ENCODE measurements at regions not wholly inside any gene's neighbourhood (a gene's known extent, or its start where the extent isn't known, plus 50 kb on each side); places are given as distances from the start of the nearest gene placed in this dataset.

DNA sequence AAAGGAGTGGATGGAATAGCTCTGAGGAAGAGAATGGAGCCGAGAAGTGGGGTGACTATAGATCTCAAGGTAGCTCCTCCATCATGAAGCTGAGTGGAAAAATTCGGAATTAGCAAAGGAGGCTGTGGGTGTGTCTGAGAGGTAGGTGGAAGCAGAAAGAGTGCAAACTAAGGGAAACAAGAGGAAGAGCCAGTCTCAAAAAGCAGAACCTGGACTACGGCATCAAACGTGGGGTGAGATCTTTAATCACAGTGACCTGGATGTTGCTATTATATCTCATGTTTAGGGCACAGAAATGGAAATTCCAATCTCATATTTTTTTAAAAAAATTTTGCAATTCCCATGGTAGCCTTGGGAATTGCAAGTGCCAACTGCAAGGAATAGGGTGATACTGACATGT is 162.5 kb upstream of the RASGEF1B start:
- CTCF ChIA-PET, result no interaction called here
- Histone ChIP-seq H3K4me1 (ENCODE audit: control insufficient read depth, insufficient read depth, low read length) (no peaks in the 10 kb centered on the region), H3K27ac (ENCODE audit: control insufficient read depth, insufficient read depth) (no peak overlapping the region), H2AFZ (ENCODE audit: control insufficient read depth, low read depth, low read length) (no peak overlapping the region), H3K4me3 (no peak overlapping the region), H3K36me3 (ENCODE audit: control insufficient read depth in 2 of 2, insufficient read depth in 2 of 2, low read length in 1 of 2) (no peaks in the 10 kb centered on the region), H3K9ac (ENCODE audit: control insufficient read depth, insufficient read depth, low read length) (no peak overlapping the region), H3K4me2 (ENCODE audit: control insufficient read depth, insufficient read depth) (no peak overlapping the region), H3K9me3 (replicated peaks; ENCODE audit: control insufficient read depth, insufficient read depth, low read length) (no peaks in the 10 kb centered on the region), H3K27me3 (replicated peaks in 1 of 2; ENCODE audit: control insufficient read depth in 2 of 2, insufficient read depth in 2 of 2, low read length in 1 of 2) (no peaks in the 10 kb centered on the region), H4K20me1 (ENCODE audit: control insufficient read depth, insufficient read depth) (no peaks in the 10 kb centered on the region), H3K79me2 (ENCODE audit: control insufficient read depth, insufficient read depth, low read length) (no peaks in the 10 kb centered on the region)
- SMC1A ChIA-PET (ENCODE audit: uncharacterized antibody, unreplicated experiment), result interaction anchor here (0.7 to 1.0 kb wide), 3 partner anchors 9 to 167 kb away, joined by 3 read pairs; no protein-coding TSS in a partner anchor
- POLR2A ChIA-PET, result no interaction called here
- RAD21 ChIA-PET (ENCODE audit: unreplicated experiment), result no interaction called here
- BruUV-seq (replicated peaks), result no TSS peak
- WGBS (ENCODE audit: insufficient coverage, insufficient replicate concordance, low lambda C conversion rate, missing lambda C conversion rate), result 66% methylated on average over 4 of the region's 4 CpGs
- FAIRE-seq (no peak), ATAC-seq (no peak), DNase-seq (ENCODE audit: low read depth, low spot score) (no peak)
- intact Hi-C loops (cut with micrococcal nuclease; ENCODE audit: unreplicated experiment), result no loop called here
- TF ChIP-seq PAX8 (IDR thresholded peaks at IDR 0.05) (no peak), ZNF274 (IDR thresholded peaks at IDR 0.05; ENCODE audit: insufficient read depth, insufficient read length) (no peak), MEF2A (IDR thresholded peaks at IDR 0.05; ENCODE audit: insufficient read depth, low read depth, low read length) (no peak), BMI1 (IDR thresholded peaks at IDR 0.05; ENCODE audit: borderline replicate concordance) (no peak), FOXM1 (IDR thresholded peaks at IDR 0.05; ENCODE audit: low read depth, low read length) (no peak), NBN (IDR thresholded peaks at IDR 0.05) (no peak), PML (IDR thresholded peaks at IDR 0.05; ENCODE audit: low read length) (no peak), CHD2 (IDR thresholded peaks at IDR 0.05; ENCODE audit: borderline replicate concordance, low read depth, low read length) (no peak), KAT2A (conservative IDR thresholded peaks at IDR 0.05; ENCODE audit: control insufficient read depth, low read depth, low read length) (no peak), FOXK2 (IDR thresholded peaks at IDR 0.05) (no peak), CBX3 (IDR thresholded peaks at IDR 0.05; ENCODE audit: borderline replicate concordance, low read depth) (no peak), PAX5 (IDR thresholded peaks at IDR 0.05; ENCODE audit: borderline replicate concordance, low read depth, low read length) (no peak)
- TF ChIP-seq, protein P1, sequence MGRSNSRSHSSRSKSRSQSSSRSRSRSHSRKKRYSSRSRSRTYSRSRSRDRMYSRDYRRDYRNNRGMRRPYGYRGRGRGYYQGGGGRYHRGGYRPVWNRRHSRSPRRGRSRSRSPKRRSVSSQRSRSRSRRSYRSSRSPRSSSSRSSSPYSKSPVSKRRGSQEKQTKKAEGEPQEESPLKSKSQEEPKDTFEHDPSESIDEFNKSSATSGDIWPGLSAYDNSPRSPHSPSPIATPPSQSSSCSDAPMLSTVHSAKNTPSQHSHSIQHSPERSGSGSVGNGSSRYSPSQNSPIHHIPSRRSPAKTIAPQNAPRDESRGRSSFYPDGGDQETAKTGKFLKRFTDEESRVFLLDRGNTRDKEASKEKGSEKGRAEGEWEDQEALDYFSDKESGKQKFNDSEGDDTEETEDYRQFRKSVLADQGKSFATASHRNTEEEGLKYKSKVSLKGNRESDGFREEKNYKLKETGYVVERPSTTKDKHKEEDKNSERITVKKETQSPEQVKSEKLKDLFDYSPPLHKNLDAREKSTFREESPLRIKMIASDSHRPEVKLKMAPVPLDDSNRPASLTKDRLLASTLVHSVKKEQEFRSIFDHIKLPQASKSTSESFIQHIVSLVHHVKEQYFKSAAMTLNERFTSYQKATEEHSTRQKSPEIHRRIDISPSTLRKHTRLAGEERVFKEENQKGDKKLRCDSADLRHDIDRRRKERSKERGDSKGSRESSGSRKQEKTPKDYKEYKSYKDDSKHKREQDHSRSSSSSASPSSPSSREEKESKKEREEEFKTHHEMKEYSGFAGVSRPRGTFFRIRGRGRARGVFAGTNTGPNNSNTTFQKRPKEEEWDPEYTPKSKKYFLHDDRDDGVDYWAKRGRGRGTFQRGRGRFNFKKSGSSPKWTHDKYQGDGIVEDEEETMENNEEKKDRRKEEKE (IDR thresholded peaks at IDR 0.05), result no peak
- TF ChIP-seq, protein P2, sequence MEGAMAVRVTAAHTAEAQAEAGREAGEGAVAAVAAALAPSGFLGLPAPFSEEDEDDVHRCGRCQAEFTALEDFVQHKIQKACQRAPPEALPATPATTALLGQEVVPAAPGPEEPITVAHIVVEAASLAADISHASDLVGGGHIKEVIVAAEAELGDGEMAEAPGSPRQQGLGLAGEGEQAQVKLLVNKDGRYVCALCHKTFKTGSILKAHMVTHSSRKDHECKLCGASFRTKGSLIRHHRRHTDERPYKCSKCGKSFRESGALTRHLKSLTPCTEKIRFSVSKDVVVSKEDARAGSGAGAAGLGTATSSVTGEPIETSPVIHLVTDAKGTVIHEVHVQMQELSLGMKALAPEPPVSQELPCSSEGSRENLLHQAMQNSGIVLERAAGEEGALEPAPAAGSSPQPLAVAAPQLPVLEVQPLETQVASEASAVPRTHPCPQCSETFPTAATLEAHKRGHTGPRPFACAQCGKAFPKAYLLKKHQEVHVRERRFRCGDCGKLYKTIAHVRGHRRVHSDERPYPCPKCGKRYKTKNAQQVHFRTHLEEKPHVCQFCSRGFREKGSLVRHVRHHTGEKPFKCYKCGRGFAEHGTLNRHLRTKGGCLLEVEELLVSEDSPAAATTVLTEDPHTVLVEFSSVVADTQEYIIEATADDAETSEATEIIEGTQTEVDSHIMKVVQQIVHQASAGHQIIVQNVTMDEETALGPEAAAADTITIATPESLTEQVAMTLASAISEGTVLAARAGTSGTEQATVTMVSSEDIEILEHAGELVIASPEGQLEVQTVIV (IDR thresholded peaks at IDR 0.05; ENCODE audit: borderline replicate concordance, partially characterized antibody), result no peak
- TF ChIP-seq, protein P3, sequence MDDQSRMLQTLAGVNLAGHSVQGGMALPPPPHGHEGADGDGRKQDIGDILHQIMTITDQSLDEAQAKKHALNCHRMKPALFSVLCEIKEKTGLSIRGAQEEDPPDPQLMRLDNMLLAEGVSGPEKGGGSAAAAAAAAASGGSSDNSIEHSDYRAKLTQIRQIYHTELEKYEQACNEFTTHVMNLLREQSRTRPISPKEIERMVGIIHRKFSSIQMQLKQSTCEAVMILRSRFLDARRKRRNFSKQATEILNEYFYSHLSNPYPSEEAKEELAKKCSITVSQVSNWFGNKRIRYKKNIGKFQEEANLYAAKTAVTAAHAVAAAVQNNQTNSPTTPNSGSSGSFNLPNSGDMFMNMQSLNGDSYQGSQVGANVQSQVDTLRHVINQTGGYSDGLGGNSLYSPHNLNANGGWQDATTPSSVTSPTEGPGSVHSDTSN (IDR thresholded peaks at IDR 0.05; ENCODE audit: insufficient replicate concordance, low read depth, low read length), result no peak
- TF ChIP-seq, protein P4, sequence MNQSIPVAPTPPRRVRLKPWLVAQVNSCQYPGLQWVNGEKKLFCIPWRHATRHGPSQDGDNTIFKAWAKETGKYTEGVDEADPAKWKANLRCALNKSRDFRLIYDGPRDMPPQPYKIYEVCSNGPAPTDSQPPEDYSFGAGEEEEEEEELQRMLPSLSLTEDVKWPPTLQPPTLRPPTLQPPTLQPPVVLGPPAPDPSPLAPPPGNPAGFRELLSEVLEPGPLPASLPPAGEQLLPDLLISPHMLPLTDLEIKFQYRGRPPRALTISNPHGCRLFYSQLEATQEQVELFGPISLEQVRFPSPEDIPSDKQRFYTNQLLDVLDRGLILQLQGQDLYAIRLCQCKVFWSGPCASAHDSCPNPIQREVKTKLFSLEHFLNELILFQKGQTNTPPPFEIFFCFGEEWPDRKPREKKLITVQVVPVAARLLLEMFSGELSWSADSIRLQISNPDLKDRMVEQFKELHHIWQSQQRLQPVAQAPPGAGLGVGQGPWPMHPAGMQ (IDR thresholded peaks at IDR 0.05; ENCODE audit: borderline replicate concordance), result no peak
- TF ChIP-seq, protein P5, sequence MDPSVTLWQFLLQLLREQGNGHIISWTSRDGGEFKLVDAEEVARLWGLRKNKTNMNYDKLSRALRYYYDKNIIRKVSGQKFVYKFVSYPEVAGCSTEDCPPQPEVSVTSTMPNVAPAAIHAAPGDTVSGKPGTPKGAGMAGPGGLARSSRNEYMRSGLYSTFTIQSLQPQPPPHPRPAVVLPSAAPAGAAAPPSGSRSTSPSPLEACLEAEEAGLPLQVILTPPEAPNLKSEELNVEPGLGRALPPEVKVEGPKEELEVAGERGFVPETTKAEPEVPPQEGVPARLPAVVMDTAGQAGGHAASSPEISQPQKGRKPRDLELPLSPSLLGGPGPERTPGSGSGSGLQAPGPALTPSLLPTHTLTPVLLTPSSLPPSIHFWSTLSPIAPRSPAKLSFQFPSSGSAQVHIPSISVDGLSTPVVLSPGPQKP (IDR thresholded peaks at IDR 0.05; ENCODE audit: low read depth, low read length), result no peak
- in situ Hi-C loops (cut with MboI), result no loop called here

All from GM12878 (cell line).